ENCODE measurements at regions not wholly inside any gene's neighbourhood (a gene's known extent, or its start where the extent isn't known, plus 50 kb on each side); places are given as distances from the start of the nearest gene placed in this dataset.

DNA sequence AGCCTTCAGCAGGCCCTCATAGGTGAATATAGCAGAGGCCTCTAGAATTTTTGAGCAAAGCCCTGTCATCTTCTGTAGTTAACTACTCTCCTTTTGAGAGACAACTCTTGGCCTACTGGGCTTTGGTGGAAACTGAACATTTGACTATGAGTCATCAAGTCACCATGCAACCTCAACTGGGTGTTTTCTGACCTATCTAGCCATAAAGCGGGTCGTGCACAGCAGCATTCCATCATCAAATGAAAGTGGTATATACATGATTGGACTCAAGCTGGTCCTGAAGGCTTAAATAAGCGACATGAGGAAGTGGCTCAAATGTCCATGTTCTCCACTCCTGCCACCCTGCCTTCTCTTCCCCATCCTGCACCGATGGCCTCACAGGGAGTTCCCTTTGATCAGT is 1115.5 kb downstream of the TAF11L14 start:
- TF ChIP-seq, protein P1, sequence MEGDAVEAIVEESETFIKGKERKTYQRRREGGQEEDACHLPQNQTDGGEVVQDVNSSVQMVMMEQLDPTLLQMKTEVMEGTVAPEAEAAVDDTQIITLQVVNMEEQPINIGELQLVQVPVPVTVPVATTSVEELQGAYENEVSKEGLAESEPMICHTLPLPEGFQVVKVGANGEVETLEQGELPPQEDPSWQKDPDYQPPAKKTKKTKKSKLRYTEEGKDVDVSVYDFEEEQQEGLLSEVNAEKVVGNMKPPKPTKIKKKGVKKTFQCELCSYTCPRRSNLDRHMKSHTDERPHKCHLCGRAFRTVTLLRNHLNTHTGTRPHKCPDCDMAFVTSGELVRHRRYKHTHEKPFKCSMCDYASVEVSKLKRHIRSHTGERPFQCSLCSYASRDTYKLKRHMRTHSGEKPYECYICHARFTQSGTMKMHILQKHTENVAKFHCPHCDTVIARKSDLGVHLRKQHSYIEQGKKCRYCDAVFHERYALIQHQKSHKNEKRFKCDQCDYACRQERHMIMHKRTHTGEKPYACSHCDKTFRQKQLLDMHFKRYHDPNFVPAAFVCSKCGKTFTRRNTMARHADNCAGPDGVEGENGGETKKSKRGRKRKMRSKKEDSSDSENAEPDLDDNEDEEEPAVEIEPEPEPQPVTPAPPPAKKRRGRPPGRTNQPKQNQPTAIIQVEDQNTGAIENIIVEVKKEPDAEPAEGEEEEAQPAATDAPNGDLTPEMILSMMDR (IDR thresholded peaks at IDR 0.05; ENCODE audit: insufficient read depth, low read length), result no peak
- H3K4me3 ChIP-seq (ENCODE audit: low read depth, low read length), result no peak overlapping the region
- DNase-seq (ENCODE audit: low read depth), result no peak

DNA sequence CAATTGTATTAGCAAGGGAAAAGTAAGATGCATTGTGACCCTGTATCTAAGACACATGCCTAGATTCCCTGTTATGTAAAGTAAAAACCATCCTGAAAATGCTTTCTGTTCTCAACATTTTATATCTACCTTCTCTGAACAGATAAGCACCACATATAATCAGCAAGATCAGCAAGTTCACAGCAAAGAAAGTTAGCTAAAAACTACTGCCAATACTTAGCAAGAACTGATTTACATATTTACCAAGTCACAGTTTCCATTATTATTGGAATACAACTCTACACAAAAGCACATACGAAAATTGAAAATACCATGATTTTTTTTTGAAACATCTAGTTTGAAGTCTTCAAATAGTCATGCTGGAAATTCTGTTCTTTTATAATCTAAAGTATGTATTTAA is 1118.1 kb downstream of the TAF11L14 start:
- TF ChIP-seq, protein P1 (IDR thresholded peaks at IDR 0.05; ENCODE audit: insufficient read depth, low read length), result no peak
- no peak overlapping the region for H3K4me3 ChIP-seq (ENCODE audit: low read depth, low read length)
- no peak for DNase-seq (ENCODE audit: low read depth)

DNA sequence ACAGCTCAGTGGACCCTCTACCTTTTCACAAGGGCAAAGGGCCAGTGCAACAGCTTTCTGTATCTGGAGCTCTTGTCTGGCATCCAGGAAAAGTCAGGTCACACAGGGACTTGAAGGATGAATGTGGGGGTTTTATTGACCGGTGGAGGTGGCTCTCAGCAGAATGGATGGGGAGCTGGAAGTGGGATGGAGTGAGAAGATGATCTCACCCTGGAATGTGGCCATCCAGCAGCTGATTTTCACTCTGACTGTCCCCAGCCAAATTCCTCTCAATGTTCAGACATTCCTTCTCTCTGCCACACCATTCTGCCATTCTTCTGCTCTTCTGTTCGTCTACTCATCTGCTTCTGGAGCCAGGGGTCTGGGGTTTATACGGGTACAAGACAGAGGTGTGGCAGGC is 1119.9 kb downstream of the TAF11L14 start:
- no peak overlapping the region for H3K4me3 ChIP-seq (ENCODE audit: low read depth, low read length)
- TF ChIP-seq, protein P1 (IDR thresholded peaks at IDR 0.05; ENCODE audit: insufficient read depth, low read length), result no peak
- DNase-seq (ENCODE audit: low read depth), result no peak

DNA sequence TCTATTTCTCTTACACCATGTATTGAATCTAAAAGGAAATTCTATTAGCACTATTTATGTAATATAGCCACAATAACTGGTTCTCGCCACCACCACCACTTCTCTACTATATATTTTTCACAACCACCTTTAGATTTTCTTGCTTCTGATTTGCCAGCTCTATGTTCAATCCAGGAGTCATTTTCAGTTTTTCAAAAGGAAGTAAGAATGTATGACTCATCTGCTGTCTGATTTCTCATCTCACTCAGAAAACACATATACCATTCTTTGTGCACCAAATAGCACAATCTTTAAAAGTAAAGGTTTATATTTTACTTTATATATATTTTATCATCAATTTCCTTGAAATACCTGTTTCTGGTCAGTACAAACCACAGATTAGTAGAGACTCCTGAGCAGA is 1127.5 kb downstream of the TAF11L14 start:
- no peak overlapping the region for H3K4me3 ChIP-seq (ENCODE audit: low read depth, low read length)
- no peak for DNase-seq (ENCODE audit: low read depth)
- TF ChIP-seq, protein P1 (IDR thresholded peaks at IDR 0.05; ENCODE audit: insufficient read depth, low read length), result no peak

DNA sequence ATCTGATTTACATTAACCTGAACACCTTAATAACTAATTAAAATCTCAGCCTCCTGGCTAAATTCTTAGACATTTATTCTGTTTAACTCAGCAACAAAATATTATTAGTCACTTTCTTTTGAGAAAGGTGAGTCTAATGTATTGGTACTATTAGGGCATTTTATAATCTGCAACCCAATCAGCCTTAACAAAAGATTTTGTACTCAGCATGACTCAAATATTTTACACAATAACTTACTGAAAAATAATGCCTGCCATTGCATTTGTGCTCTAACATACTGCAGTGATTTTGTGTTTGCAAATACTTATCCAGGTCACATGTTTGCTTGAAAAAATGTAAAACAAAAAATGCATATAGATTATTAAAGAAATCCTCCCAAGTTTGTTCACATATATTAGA is 1129.9 kb downstream of the TAF11L14 start:
- no peak for DNase-seq (ENCODE audit: low read depth)
- TF ChIP-seq, protein P1 (IDR thresholded peaks at IDR 0.05; ENCODE audit: insufficient read depth, low read length), result no peak
- no peak overlapping the region for H3K4me3 ChIP-seq (ENCODE audit: low read depth, low read length)

DNA sequence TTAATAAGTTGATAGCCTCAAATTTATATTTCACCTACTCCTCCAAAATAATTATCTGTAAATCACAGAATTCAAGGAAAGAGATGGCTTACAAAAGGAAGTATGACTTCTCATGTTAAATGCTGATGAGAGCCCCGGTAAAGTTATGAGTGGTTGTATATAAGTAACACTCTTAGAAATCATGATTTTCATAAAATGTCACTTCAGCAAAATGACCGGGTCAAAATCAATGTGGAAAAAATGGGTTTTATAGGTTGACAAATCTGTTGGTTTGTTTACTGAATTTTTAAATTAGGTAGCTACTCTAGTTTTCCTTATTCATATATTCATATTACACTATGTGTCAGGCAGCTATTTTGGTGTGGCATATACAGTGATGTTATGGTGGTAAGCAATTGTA is 1131.0 kb downstream of the TAF11L14 start:
- H3K4me3 ChIP-seq (ENCODE audit: low read depth, low read length), result no peak overlapping the region
- DNase-seq (ENCODE audit: low read depth), result no peak
- TF ChIP-seq, protein P1 (IDR thresholded peaks at IDR 0.05; ENCODE audit: insufficient read depth, low read length), result no peak

DNA sequence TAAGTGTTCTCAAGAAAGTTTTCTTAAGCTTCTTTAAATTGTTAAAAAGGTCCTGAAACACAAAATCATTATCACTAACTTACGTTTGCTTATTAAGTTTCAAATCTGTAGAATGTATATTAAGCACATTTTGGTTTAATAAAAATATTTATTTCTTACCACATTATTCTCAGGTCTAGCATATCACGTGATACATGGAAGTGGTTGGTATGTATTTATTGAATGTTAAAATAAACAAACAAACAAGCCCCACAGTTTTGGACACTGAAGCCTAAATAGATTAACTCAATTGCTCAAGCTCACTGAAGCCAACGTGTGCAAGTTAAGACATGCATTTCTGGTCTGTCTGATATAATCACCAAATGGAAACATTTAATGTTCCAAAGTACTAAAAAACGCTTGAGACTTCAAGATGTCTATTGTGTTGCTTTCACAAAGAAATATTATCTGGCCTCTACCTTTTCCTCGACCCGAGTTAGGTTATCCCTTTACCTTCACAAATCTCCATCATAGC is 1136.9 kb downstream of the TAF11L14 start:
- H3K4me3 ChIP-seq (ENCODE audit: low read depth, low read length), result no peak overlapping the region
- DNase-seq (ENCODE audit: low read depth), result no peak
- TF ChIP-seq, protein P1 (IDR thresholded peaks at IDR 0.05; ENCODE audit: insufficient read depth, low read length), result no peak

Measured in fibroblast of the aortic adventitia (primary cell).